Gastroesophageal sphincter (tissue), 3 donors: ENCODE measurements at regions not wholly inside any gene's neighbourhood (a gene's known extent, or its start where the extent isn't known, plus 50 kb on each side); places are given as distances from the start of the nearest gene placed in this dataset.

Experiments
- EP300 ChIP-seq: sonication (generic); formaldehyde crosslinking; IDR thresholded peaks from one replicate; pipeline ENCODE4 v1.6.1; 2017; ENCODE audit warnings: antibody characterized with exemption, mild to moderate bottlenecking
- POLR2A ChIP-seq, 2 donors: fragments of 450-650 bp; IDR thresholded peaks; one replicate each; pipeline ENCODE4 v1.6.1; 2017; ENCODE audit warnings: antibody characterized with exemption in 2 of 2, mild to moderate bottlenecking in 2 of 2, moderate library complexity in 1 of 2
- POLR2AphosphoS5 ChIP-seq: sonication (generic); formaldehyde crosslinking; IDR thresholded peaks from one replicate; pipeline ENCODE4 v1.6.1; 2017; ENCODE audit warnings: antibody characterized with exemption
- TF ChIP-seq, protein P1 (sequence below), 4 experiments: fragments of 200-600 bp in 2 of 4; fragments of 450-650 bp in 2 of 4; sonication (generic) in 1 of 4; IDR thresholded peaks; one replicate each; pipeline ENCODE4 v1.5.1; 2017 to 2019; ENCODE audit warnings: antibody characterized with exemption in 4 of 4, mild to moderate bottlenecking in 2 of 4, moderate library complexity in 2 of 4

- TF ChIP-seq, protein P1, sequence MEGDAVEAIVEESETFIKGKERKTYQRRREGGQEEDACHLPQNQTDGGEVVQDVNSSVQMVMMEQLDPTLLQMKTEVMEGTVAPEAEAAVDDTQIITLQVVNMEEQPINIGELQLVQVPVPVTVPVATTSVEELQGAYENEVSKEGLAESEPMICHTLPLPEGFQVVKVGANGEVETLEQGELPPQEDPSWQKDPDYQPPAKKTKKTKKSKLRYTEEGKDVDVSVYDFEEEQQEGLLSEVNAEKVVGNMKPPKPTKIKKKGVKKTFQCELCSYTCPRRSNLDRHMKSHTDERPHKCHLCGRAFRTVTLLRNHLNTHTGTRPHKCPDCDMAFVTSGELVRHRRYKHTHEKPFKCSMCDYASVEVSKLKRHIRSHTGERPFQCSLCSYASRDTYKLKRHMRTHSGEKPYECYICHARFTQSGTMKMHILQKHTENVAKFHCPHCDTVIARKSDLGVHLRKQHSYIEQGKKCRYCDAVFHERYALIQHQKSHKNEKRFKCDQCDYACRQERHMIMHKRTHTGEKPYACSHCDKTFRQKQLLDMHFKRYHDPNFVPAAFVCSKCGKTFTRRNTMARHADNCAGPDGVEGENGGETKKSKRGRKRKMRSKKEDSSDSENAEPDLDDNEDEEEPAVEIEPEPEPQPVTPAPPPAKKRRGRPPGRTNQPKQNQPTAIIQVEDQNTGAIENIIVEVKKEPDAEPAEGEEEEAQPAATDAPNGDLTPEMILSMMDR (IDR thresholded peaks at IDR 0.05) = no peak
- no peak for TF ChIP-seq EP300
- TF ChIP-seq POLR2A (IDR thresholded peaks at IDR 0.05) = no peak
- TF ChIP-seq POLR2AphosphoS5 = no peak
Measured at GRCh38 chr15:100803171-100803440, 76.5 kb upstream of the ALDH1A3 start.
